Dermis blood vessel endothelial cell (primary cell): ENCODE measurements at regions not wholly inside any gene's neighbourhood (a gene's known extent, or its start where the extent isn't known, plus 50 kb on each side); places are given as distances from the start of the nearest gene placed in this dataset.

Source experiments
- DNase-seq: peaks from one replicate; pipeline ENCODE4 v3.0.0; 2010

GRCh38 chr17:11077673-11078072 is 163.3 kb upstream of the SHISA6 start:
- no peak for DNase-seq

DNA sequence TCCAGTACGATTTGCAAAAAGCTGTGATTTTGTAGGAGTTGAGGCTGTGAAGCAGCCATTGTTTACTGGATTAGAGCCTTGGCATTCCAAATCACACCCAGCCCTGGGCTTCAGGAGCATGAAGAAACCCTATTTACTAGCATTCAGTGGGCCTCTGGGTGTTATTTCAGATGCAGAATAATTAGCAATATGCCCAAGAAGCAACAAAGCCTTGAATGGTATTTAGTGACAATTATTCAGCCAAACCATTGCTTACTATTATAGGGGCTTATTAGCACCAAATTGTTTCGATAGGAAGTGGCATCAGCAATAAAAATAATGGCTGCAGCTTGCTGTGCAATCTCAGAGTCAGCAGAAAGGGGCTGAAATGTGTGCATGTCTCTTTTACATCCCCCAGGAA is 166.6 kb upstream of the SHISA6 start:
- no peak for DNase-seq

GRCh38 chr17:11056926-11057325 is 184.1 kb upstream of the SHISA6 start:
- DNase-seq, result no peak

DNA sequence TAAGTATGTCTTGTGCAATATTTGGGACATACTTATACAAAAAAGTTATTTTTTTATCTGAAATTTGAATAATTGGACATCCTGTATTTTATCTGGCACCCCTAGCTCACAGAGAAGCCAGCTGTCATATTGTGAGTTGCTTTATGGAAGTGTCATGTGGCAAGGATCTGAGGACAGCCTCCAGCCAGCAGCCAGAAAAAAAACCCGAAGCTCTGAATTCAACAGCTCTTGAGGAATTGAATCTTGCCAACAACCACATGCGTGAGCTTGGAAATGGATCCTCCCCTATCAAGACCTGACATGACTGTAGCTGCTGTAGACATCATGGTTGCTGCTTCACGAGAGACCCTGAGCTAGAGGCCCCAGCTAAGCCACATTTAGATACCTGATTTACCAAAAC is 187.2 kb upstream of the SHISA6 start:
- DNase-seq, result no peak

- no peak for DNase-seq
Observed at GRCh38 chr17:11049539-11049938, 191.5 kb upstream of the SHISA6 start.

GRCh38 chr17:11047228-11047627 is 193.8 kb upstream of the SHISA6 start:
- no peak for DNase-seq

GRCh38 chr17:11039342-11039741 is 201.5 kb upstream of the PIRT start:
- no peak for DNase-seq

GRCh38 chr17:11035681-11036080 is 197.8 kb upstream of the PIRT start:
- DNase-seq, result no peak

GRCh38 chr17:11031787-11032186 is 193.9 kb upstream of the PIRT start:
- no peak for DNase-seq

DNA sequence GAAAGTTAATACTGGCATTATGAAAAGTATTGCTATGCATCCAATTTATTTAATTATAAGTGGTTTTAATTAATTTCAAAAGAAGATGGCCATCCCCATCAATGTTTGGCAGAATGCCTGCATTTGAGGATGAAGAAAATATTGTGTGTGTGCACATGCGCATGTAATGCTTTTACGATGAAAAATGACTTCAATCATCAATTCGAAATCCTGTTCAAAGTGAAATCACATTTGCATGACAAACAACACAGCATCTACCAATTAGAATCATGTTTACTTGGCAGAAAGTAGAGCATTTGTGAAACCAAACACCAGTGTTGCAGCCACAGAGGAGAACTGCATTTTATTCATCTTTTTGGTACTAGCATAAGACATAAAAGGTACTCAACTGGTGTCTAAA is 191.9 kb upstream of the PIRT start:
- DNase-seq, result no peak

GRCh38 chr17:11028349-11028748 is 190.5 kb upstream of the PIRT start:
- no peak for DNase-seq

DNA sequence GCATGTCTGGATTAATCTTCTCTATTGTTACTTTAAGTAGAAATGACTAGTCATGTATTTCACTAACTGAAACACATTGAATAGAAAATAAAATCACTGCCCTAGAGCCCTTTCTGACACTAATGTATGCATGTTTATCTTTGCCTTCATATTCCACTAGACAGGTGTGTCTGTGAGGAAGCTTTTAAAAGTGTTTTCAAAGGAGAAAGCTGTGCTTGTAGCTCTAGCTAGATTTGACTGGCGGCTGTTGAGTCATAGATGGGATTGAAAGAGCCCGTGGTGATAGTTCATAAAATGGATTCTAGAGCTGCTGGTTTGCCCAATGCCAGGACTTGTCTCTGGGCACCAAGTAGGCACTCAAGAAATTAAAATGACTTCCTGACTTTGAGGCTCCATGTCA is 189.0 kb upstream of the PIRT start:
- DNase-seq, result no peak

DNA sequence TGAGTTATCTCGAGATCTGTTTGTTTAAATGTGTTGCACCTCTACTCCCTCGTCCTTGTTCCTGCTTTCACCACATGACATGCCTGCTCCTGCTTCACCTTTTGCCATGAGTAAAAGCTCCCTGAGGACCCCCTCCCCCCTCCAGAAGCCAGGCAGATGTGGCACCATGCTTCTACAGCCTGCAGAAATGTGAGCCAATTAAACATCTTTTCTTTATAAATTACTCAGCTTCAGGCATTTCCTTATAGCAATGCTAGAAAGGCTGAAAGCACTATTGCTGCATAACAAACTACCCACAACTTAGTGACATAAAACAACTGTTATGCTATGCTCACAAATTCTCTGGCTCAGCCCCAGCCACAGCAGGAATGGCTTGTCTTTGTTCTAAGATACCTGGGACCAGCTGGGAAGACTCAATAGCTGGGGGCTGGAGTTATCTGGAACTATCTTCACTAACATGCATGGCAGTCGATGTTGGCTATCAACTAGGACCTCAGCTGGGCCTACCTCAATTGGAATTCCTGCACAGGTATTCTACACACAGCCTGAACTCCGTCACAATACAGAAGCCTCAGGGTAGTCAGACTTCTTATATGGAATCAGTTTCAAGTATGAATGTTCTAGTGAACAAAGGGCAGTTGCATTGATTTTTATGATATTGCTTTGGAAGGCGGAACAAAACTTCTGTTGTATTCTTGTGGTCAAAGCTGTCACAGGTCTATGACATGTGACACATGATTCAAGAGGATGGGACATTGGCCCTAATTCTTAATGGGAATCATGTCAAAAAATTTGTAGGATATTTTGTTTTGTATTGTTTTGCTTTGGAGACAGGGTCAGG is 186.0 kb upstream of the PIRT start:
- no peak for DNase-seq

GRCh38 chr17:11006530-11006929 is 168.6 kb upstream of the PIRT start:
- DNase-seq, result no peak

GRCh38 chr17:11005940-11006339 is 168.1 kb upstream of the PIRT start:
- DNase-seq, result no peak

DNA sequence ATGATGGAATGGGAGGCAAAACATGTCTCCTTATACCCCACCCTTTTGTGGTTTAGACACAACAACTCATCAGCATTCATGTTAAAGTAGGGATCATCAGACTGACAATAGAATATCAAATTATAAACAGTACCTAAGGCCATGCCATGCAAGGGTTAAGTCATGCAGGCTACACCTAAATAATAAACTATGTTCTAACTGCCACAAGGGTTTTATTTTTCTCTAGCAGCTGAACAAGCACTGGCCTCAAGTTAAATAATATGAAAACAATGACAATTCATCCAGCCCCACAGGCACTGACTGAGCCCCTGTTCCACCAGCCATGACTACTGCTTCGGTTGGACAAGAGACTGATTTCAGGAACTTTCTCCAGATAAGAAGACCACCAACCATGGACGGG is 164.5 kb upstream of the PIRT start:
- no peak for DNase-seq

GRCh38 chr17:11001651-11002050 is 163.8 kb upstream of the PIRT start:
- DNase-seq, result no peak

DNA sequence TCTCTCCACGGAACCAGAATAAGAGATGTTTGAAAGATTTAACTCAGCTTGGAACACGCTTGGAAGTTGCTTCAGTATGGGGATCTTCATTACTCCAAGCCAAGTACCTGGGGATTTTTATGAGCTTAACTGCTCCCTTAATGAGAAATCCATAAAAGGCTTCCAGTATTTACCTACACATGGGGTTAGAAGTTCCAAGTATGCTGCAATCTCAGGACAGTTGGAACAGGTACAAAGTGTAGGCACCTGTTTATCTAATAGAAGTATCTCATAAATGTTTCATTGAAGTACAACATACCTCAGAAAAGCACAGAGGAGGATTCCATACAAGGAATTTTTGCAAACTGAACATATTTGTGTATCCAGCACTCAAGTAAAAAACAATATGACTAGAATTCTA is 161.6 kb upstream of the PIRT start:
- no peak for DNase-seq

DNA sequence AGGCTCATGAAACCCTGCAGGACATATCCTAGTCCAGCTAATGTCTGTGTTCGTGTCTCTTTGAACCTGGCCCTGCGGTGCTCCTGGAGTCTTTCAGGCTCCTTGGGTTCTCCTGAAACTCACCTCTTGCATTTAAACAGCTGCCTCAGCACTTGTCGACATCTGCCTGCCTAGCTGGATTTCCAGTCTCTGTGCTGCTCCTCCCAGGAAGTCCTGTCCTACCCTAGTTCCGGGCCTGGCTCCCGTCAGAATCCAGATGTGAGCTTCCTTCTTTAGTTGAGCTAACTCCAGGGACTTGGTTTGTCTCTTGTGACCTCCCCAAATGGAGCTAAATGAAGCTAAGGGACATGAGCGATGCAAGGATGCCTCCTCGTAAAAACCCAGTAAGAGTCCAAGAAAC is 155.2 kb upstream of the PIRT start:
- DNase-seq, result no peak

DNA sequence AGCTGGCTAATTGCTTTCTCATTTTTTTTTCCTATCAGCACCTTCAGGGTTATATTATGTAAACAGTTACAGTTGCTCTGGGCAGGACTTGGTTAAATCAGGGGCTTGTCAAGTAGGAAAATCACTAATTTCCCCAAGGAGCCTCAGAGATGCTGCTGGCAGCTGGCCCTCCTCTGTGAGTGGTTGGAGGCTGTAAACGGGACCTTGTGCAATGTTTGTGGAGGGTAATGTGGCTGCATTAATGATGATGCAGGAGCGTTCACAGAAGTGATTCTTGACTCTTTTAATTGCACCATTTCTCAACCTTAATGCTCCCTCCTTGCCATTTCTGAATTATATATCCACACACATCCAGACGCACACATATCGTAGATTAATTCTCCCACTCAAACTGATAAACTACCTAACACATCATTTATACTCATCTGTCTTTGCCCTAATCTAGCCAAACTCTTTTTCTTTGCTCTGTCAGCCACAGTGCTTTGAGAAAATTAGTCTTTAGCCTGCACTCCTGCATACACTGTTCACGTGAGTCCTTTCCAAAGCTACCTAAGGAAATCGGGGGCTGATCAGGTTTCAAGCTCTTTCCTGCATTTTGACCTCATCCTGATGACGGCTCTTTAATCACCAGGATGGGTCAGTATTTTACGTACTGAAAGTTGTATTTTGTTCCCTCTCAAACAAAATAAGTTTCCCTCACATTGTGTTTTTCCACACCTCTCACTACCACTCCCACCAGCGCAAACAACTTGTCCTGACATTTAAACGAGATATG is 154.4 kb upstream of the PIRT start:
- DNase-seq, result no peak

DNA sequence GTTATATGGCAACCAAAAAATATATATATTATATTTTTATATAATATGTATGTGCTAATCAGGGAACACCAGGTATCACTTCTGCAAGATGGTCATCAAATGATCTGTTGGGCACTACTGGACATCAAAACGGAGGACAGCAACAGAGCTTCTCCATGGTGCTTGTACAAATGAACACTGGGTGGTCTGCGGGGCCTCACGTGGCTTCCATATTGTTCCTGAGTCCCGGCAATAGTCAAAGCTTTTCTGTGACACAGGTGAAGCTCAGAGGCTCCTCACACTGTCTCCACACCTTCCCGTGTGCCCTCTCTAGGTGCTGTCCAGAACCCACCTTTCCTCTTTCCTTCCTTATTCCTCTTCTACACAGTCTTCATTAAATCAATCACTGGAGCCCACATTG is 149.9 kb upstream of the PIRT start:
- no peak for DNase-seq

GRCh38 chr17:10984220-10984619 is 146.3 kb upstream of the PIRT start:
- no peak for DNase-seq

- no peak for DNase-seq
Observed at GRCh38 chr17:10976401-10976800, 138.5 kb upstream of the PIRT start.

DNA sequence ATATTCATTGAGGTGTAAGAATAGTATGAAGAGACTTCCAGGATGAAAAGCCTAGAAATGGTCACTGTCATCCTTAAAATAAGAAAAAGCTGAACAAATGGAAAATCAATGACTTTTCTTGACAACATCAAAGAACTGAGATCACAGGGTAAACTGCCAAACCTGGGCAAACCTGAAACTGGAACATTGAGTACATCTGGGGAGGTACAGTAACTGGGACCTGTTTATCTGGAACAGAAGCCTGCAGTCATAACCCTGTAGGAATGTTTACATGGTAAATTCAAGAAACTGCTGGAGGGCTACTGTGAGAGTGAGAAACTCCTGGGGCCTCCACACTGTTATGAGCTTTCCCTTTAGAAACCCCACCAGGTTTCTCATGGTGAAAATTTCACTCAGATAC is 130.1 kb upstream of the PIRT start:
- DNase-seq, result no peak
